ENCODE measurements at regions not wholly inside any gene's neighbourhood (a gene's known extent, or its start where the extent isn't known, plus 50 kb on each side); places are given as distances from the start of the nearest gene placed in this dataset.
A peak's percentile ranks its signal among the peaks of the same experiment; 100 is the strongest.

DNA sequence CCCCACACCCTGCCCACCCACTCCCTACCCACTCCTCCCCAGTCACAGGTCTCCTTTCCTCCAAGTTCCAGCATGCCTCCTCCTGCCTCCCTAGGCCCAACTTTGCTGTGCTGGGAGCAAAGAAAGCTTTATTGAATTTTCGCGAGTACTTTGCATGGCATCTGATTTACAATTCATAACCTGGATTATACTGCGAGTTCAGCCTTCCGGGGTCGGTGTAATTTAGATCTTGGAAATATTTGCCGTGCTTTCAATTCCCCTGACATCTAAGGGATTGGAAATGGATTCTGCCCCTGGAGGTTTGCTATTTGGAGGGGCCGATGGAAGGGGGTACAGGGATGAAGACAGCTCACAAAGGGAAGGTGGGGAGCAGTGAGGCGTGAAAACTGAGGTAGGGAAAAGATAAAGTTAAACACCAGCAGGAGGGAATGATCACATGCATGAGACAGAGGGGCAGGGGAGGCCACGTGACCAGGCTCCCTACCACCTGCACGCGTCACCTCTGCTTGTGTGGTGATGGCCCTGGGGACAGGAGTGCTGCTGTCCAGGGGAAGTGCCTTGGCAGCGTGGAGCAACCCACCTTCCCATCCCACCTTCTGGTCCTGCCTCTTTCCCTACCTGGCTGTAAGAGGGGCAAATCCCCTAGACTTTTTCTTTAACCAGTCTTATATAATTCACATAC, 132.3 kb upstream of the RPL38 start:
- no peak for ATAC-seq
- CTCF ChIA-PET (ENCODE audit: low intra/inter-chr PET ratio, low total read pairs) = no interaction called here
- no peak overlapping the region for H2AFZ ChIP-seq (ENCODE audit: low read length)
- TF ChIP-seq NFE2 (CRISPR knock-in tag; IDR thresholded peaks at IDR 0.05) (no peak), ZNF747 (CRISPR knock-in tag; IDR thresholded peaks at IDR 0.05; ENCODE audit: borderline replicate concordance) (no peak), GMEB1 (CRISPR knock-in tag; IDR thresholded peaks at IDR 0.05; ENCODE audit: borderline replicate concordance) (no peak), CBX1 (IDR thresholded peaks at IDR 0.05; ENCODE audit: low read depth) (no peak), NFRKB (IDR thresholded peaks at IDR 0.05) (no peak), CHD2 (IDR thresholded peaks at IDR 0.05; ENCODE audit: low read depth, low read length) (no peak), RFX5 (IDR thresholded peaks at IDR 0.05; ENCODE audit: low read depth, low read length) (no peak), ZNF225 (CRISPR knock-in tag; IDR thresholded peaks at IDR 0.05) (no peak), ZBTB38 (CRISPR knock-in tag; IDR thresholded peaks at IDR 0.05) (no peak), ZNF280B (CRISPR knock-in tag; IDR thresholded peaks at IDR 0.05; ENCODE audit: borderline replicate concordance) (no peak)
- TF ChIP-seq, protein P1, sequence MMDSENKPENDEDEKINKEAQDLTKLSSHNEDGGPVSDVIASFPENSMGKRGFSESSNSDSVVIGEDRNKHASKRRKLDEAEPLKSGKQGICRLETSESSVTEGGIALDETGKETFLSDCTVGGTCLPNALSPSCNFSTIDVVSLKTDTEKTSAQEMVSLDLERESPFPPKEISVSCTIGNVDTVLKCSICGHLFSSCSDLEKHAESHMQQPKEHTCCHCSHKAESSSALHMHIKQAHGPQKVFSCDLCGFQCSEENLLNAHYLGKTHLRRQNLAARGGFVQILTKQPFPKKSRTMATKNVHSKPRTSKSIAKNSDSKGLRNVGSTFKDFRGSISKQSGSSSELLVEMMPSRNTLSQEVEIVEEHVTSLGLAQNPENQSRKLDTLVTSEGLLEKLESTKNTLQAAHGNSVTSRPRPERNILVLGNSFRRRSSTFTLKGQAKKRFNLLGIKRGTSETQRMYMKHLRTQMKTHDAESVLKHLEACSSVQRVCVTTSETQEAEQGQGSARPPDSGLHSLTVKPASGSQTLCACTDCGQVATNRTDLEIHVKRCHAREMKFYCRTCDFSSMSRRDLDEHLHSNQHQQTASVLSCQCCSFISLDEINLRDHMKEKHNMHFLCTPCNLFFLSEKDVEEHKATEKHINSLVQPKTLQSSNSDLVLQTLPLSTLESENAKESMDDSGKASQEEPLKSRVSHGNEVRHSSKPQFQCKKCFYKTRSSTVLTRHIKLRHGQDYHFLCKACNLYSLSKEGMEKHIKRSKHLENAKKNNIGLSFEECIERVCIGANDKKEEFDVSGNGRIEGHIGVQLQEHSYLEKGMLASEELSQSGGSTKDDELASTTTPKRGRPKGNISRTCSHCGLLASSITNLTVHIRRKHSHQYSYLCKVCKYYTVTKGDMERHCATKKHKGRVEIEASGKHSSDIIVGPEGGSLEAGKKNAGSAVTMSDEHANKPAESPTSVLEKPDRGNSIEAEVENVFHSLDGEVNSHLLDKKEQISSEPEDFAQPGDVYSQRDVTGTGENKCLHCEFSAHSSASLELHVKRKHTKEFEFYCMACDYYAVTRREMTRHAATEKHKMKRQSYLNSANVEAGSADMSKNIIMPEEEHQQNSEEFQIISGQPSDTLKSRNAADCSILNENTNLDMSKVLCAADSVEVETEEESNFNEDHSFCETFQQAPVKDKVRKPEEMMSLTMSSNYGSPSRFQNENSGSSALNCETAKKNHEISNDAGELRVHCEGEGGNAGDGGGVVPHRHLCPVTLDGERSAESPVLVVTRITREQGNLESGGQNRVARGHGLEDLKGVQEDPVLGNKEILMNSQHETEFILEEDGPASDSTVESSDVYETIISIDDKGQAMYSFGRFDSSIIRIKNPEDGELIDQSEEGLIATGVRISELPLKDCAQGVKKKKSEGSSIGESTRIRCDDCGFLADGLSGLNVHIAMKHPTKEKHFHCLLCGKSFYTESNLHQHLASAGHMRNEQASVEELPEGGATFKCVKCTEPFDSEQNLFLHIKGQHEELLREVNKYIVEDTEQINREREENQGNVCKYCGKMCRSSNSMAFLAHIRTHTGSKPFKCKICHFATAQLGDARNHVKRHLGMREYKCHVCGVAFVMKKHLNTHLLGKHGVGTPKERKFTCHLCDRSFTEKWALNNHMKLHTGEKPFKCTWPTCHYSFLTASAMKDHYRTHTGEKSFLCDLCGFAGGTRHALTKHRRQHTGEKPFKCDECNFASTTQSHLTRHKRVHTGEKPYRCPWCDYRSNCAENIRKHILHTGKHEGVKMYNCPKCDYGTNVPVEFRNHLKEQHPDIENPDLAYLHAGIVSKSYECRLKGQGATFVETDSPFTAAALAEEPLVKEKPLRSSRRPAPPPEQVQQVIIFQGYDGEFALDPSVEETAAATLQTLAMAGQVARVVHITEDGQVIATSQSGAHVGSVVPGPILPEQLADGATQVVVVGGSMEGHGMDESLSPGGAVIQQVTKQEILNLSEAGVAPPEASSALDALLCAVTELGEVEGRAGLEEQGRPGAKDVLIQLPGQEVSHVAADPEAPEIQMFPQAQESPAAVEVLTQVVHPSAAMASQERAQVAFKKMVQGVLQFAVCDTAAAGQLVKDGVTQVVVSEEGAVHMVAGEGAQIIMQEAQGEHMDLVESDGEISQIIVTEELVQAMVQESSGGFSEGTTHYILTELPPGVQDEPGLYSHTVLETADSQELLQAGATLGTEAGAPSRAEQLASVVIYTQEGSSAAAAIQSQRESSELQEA (CRISPR knock-in tag; IDR thresholded peaks at IDR 0.05; ENCODE audit: not compliant biosample characterization) = no peak
- TF ChIP-seq, protein P2, sequence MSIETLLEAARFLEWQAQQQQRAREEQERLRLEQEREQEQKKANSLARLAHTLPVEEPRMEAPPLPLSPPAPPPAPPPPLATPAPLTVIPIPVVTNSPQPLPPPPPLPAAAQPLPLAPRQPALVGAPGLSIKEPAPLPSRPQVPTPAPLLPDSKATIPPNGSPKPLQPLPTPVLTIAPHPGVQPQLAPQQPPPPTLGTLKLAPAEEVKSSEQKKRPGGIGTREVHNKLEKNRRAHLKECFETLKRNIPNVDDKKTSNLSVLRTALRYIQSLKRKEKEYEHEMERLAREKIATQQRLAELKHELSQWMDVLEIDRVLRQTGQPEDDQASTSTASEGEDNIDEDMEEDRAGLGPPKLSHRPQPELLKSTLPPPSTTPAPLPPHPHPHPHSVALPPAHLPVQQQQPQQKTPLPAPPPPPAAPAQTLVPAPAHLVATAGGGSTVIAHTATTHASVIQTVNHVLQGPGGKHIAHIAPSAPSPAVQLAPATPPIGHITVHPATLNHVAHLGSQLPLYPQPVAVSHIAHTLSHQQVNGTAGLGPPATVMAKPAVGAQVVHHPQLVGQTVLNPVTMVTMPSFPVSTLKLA (IDR thresholded peaks at IDR 0.05) = peak; percentile 77

More for the DNA sequence above, 132.3 kb upstream of the RPL38 start:
- 16% methylated on average over 12 of the region's 12 CpGs for WGBS (ENCODE audit: low lambda C conversion rate)
- H3K79me2 ChIP-seq (ENCODE audit: insufficient read depth, low read length) = no peaks in the 10 kb centered on the region
- no peak overlapping the region for H3K4me2 ChIP-seq (ENCODE audit: low read depth, low read length)
- 0 out of 5 replicates have a peak, but pooled peaks cover 0 to 3% of the 10 kb centered on the region in 2 experiments for H3K27me3 ChIP-seq (ENCODE audit: control insufficient read depth in 1 of 2, insufficient read depth in 2 of 2, low read length in 2 of 2)
- DNase-seq (ENCODE audit: low spot score) (no peak), FAIRE-seq (no peak)
- H3K4me1 ChIP-seq (ENCODE audit: insufficient read depth, low read length) = no peaks in the 10 kb centered on the region
- in situ Hi-C loops (cut with HindIII; ENCODE audit: extremely low pct_ligation_motif_present, low pct_unique_long_range_greater_than_20kb) (no loop called here), intact Hi-C loops (cut with micrococcal nuclease; ENCODE audit: unreplicated experiment) (no loop called here)
- H4K20me1 ChIP-seq (ENCODE audit: insufficient read depth, low read length) = no peaks in the 10 kb centered on the region
- no peak overlapping the region for H3K4me3 ChIP-seq (replicated peaks in 1 of 3; ENCODE audit: insufficient read depth in 1 of 3, low read depth in 2 of 3, low read length in 3 of 3)
- no peaks in the 10 kb centered on the region for H3K36me3 ChIP-seq (replicated peaks in 1 of 2; ENCODE audit: control insufficient read depth in 1 of 2, insufficient read depth in 2 of 2, low read length in 2 of 2)
- peaks cover 10% of the 10 kb centered on the region; the same call in 1 of the 2 replicates for H3K9me3 ChIP-seq (ENCODE audit: low read length)
- no peak overlapping the region for H3K9ac ChIP-seq (ENCODE audit: insufficient read depth, low read depth, low read length)
- no peak overlapping the region for H3K27ac ChIP-seq (ENCODE audit: extremely low read length, insufficient read depth, low read length)
- no TSS peak for BruUV-seq (replicated peaks)
- POLR2A ChIA-PET = no interaction called here

Data from HepG2 (cell line).